GM19452 (cell line): ENCODE measurements at regions not wholly inside any gene's neighbourhood (a gene's known extent, or its start where the extent isn't known, plus 50 kb on each side); places are given as distances from the start of the nearest gene placed in this dataset.
"Not testable (repeated sequence)": the region's sequence is repeated elsewhere in the genome, so short reads cannot be mapped to it uniquely, and the experiment has no call there.

Source experiments
- ATAC-seq: cut with Tn5 transposase; IDR thresholded peaks from one replicate; pipeline ENCODE4 v1.9.1; 2021; ENCODE audit not compliant: unreplicated experiment

GRCh38 chr22:34422948-34423347 is 502.7 kb upstream of the LARGE1 start:
- not testable (repeated sequence) for ATAC-seq

- ATAC-seq: no peak
Measured at GRCh38 chr22:34427436-34427835, 507.2 kb upstream of the LARGE1 start.

- no peak for ATAC-seq
Measured at GRCh38 chr22:34427841-34428240, 507.6 kb upstream of the LARGE1 start.

- ATAC-seq: no peak
Measured at GRCh38 chr22:34429314-34429713, 509.0 kb upstream of the LARGE1 start.

- no peak for ATAC-seq
Measured at GRCh38 chr22:34430386-34430785, 510.1 kb upstream of the LARGE1 start.

GRCh38 chr22:34434371-34434770 is 514.1 kb upstream of the LARGE1 start:
- no peak for ATAC-seq

GRCh38 chr22:34437140-34437539 is 516.9 kb upstream of the LARGE1 start:
- ATAC-seq: no peak

GRCh38 chr22:34454598-34454997 is 534.3 kb upstream of the LARGE1 start:
- ATAC-seq: no peak

GRCh38 chr22:34462795-34463194 is 542.5 kb upstream of the LARGE1 start:
- no peak for ATAC-seq

- ATAC-seq: no peak
Measured at GRCh38 chr22:34475886-34476285, 555.6 kb upstream of the LARGE1 start.

GRCh38 chr22:34476762-34477161 is 556.5 kb upstream of the LARGE1 start:
- no peak for ATAC-seq

GRCh38 chr22:34481090-34481489 is 560.8 kb upstream of the LARGE1 start:
- no peak for ATAC-seq

- no peak for ATAC-seq
Measured at GRCh38 chr22:34486381-34486780, 566.1 kb upstream of the LARGE1 start.

- no peak for ATAC-seq
Measured at GRCh38 chr22:34489861-34490260, 569.6 kb upstream of the LARGE1 start.

- ATAC-seq: no peak
Measured at GRCh38 chr22:34490886-34491285, 570.6 kb upstream of the LARGE1 start.

- ATAC-seq: no peak
Measured at GRCh38 chr22:34493486-34493885, 572.5 kb upstream of the ISX start.

GRCh38 chr22:34501366-34501965 is 564.5 kb upstream of the ISX start:
- ATAC-seq: no peak

GRCh38 chr22:34502821-34503220 is 563.1 kb upstream of the ISX start:
- no peak for ATAC-seq

- no peak for ATAC-seq
Measured at GRCh38 chr22:34508797-34509196, 557.2 kb upstream of the ISX start.

GRCh38 chr22:34526681-34527080 is 539.3 kb upstream of the ISX start:
- no peak for ATAC-seq

- no peak for ATAC-seq
Measured at GRCh38 chr22:34534101-34534500, 531.9 kb upstream of the ISX start.

GRCh38 chr22:34567367-34567766 is 498.6 kb upstream of the ISX start:
- no peak for ATAC-seq

GRCh38 chr22:34570408-34570807 is 495.6 kb upstream of the ISX start:
- ATAC-seq: no peak
